ENCODE measurements at regions not wholly inside any gene's neighbourhood (a gene's known extent, or its start where the extent isn't known, plus 50 kb on each side); places are given as distances from the start of the nearest gene placed in this dataset.

DNA sequence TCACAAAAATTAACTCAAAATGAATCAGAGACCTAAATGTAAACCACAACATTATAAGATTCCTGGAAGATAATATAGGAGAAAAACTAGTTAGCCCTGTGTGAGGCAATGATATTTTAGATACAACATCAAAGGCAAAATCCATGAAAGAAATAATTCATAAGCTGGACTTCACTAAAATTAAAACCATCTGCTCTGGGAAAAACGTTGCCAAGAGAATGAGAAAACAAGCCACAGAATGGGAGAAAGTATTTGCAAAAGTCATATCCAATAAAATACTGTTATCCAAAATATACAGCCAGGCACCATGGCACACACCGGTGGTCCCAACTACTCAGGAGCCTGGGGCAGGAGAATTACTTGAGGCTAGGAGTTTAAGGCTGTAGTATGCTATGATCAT lies 70.3 kb downstream of the SYF2 start:
- no peak for TF ChIP-seq POLR2A (IDR thresholded peaks at IDR 0.05)
- TF ChIP-seq, protein P1, sequence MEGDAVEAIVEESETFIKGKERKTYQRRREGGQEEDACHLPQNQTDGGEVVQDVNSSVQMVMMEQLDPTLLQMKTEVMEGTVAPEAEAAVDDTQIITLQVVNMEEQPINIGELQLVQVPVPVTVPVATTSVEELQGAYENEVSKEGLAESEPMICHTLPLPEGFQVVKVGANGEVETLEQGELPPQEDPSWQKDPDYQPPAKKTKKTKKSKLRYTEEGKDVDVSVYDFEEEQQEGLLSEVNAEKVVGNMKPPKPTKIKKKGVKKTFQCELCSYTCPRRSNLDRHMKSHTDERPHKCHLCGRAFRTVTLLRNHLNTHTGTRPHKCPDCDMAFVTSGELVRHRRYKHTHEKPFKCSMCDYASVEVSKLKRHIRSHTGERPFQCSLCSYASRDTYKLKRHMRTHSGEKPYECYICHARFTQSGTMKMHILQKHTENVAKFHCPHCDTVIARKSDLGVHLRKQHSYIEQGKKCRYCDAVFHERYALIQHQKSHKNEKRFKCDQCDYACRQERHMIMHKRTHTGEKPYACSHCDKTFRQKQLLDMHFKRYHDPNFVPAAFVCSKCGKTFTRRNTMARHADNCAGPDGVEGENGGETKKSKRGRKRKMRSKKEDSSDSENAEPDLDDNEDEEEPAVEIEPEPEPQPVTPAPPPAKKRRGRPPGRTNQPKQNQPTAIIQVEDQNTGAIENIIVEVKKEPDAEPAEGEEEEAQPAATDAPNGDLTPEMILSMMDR (IDR thresholded peaks at IDR 0.05): no peak
